SK-N-SH (cell line): ENCODE measurements at regions not wholly inside any gene's neighbourhood (a gene's known extent, or its start where the extent isn't known, plus 50 kb on each side); places are given as distances from the start of the nearest gene placed in this dataset.

Experiments
- CTCF ChIA-PET: fragments of 300-600, 350-600 bp; formaldehyde crosslinking; extraction: SDS; loops from one replicate; lab custom pipeline; 2021; lab: Yijun Ruan, JAX
- POLR2A ChIA-PET: fragments of 350-600 bp; sonication (Branson Sonifier 250); formaldehyde crosslinking; extraction: SDS; loops from one replicate; lab custom pipeline; 2020; ENCODE audit warnings: antibody characterized with exemption, inconsistent platforms; lab: Yijun Ruan, JAX
- DNase-seq: peaks from one replicate; pipeline ENCODE4 v3.0.0; 2012
- H2AFZ ChIP-seq: fragments of 200-600 bp; sonication (generic); 2 replicates; pipeline ENCODE4 v1.8.1; 2016; ENCODE audit warnings: antibody characterized with exemption, mild to moderate bottlenecking, low read depth
- H3F3A ChIP-seq: fragments of 200-600 bp; sonication (generic); replicated peaks from 2 replicates; pipeline ENCODE3; 2016; ENCODE audit warnings: antibody characterized with exemption, mild to moderate bottlenecking; ENCODE audit not compliant: insufficient read depth
- H3K27ac ChIP-seq, 2 experiments: fragments of 200-500 bp in 1 of 2; fragments of 200-600 bp in 1 of 2; sonication (Bioruptor generic) in 1 of 2; sonication (generic), shearing (Covaris generic) in 1 of 2; 2 replicates each; pipeline versions ENCODE4 v1.5.1 to v1.6.1; 2014 to 2016; ENCODE audit warnings: low read depth in 2 of 2, inconsistent platforms in 1 of 2, low read length in 1 of 2, mild to moderate bottlenecking in 1 of 2, mixed read lengths in 1 of 2
- H3K27me3 ChIP-seq: fragments of 200-600 bp; sonication (generic), shearing (Covaris generic); 2 replicates; pipeline ENCODE4 v1.6.1; 2016; ENCODE audit warnings: mixed run types; ENCODE audit not compliant: insufficient read depth
- H3K36me3 ChIP-seq, 2 experiments: fragments of 200-500 bp in 1 of 2; fragments of 200-600 bp in 1 of 2; sonication (Bioruptor generic) in 1 of 2; sonication (generic) in 1 of 2; replicated peaks in 1 of 2; 2 replicates each; pipeline versions ENCODE3 to v1.5.1; 2014 to 2016; ENCODE audit warnings: low read length in 1 of 2, mild to moderate bottlenecking in 1 of 2; ENCODE audit not compliant: insufficient read depth in 2 of 2, control insufficient read depth in 1 of 2
- H3K4me1 ChIP-seq, 2 experiments: fragments of 200-500 bp in 1 of 2; fragments of 200-600 bp in 1 of 2; sonication (Bioruptor generic) in 1 of 2; sonication (generic), shearing (Covaris generic) in 1 of 2; 2 replicates each; pipeline versions ENCODE4 v1.5.1 to v1.6.1; 2014 to 2016; ENCODE audit warnings: low read depth in 1 of 2, low read length in 1 of 2, mixed run types in 1 of 2; ENCODE audit not compliant: insufficient read depth in 2 of 2, control insufficient read depth in 1 of 2
- H3K4me2 ChIP-seq: fragments of 200-600 bp; sonication (generic), shearing (Covaris generic); 2 replicates; pipeline ENCODE4 v1.6.1; 2017; ENCODE audit warnings: mixed run types
- H3K4me3 ChIP-seq, 2 experiments: fragments of 200-500 bp in 1 of 2; fragments of 200-600 bp in 1 of 2; sonication (Bioruptor generic) in 1 of 2; sonication (generic), shearing (Covaris generic) in 1 of 2; 2 replicates each; pipeline versions ENCODE4 v1.5.1 to v1.8.1; 2014 to 2016; ENCODE audit warnings: low read depth in 2 of 2, inconsistent platforms in 1 of 2, low read length in 1 of 2, mild to moderate bottlenecking in 1 of 2, mixed read lengths in 1 of 2, moderate library complexity in 1 of 2
- H3K79me2 ChIP-seq: fragments of 200-600 bp; sonication (generic); 2 replicates; pipeline ENCODE4 v1.8.1; 2017; ENCODE audit warnings: mild to moderate bottlenecking; ENCODE audit not compliant: insufficient read depth
- H3K9ac ChIP-seq: fragments of 200-600 bp; sonication (generic); 2 replicates; pipeline ENCODE4 v1.6.1; 2017; ENCODE audit warnings: mixed run types
- H3K9me2 ChIP-seq: fragments of 200-600 bp; sonication (generic); 2 replicates; pipeline ENCODE4 v1.6.1; 2017; ENCODE audit warnings: mixed run types
- H3K9me3 ChIP-seq: fragments of 200-600 bp; sonication (generic); 2 replicates; pipeline ENCODE4 v1.6.1; 2017; ENCODE audit warnings: mixed run types, mild to moderate bottlenecking, moderate library complexity
- H4K20me1 ChIP-seq: fragments of 200-600 bp; sonication (generic); 2 replicates; pipeline ENCODE4 v1.6.1; 2017; ENCODE audit warnings: mild to moderate bottlenecking, mixed run types; ENCODE audit not compliant: insufficient read depth
- EP300 ChIP-seq, 2 experiments: IDR thresholded peaks; 2 replicates each; pipeline versions ENCODE4 v1.4.0 to v1.6.1; 2012; ENCODE audit warnings: borderline replicate concordance in 1 of 2, low read depth in 1 of 2, low read length in 1 of 2
- EZH2phosphoT487 ChIP-seq: fragments of 200-600 bp; sonication (generic); IDR thresholded peaks from 2 replicates; pipeline ENCODE4 v1.6.1; 2017; ENCODE audit warnings: low read depth, mixed run types, mild to moderate bottlenecking, antibody characterized with exemption, moderate library complexity, borderline replicate concordance
- FOXJ3 ChIP-seq: sonication (generic); formaldehyde crosslinking; IDR thresholded peaks from 2 replicates; pipeline ENCODE4 v1.5.1; 2020; ENCODE audit warnings: mild to moderate bottlenecking, missing genetic modification reagents
- GATA2 ChIP-seq: sonication (generic); formaldehyde crosslinking; IDR thresholded peaks from 2 replicates; pipeline ENCODE4 v1.5.0; 2020; ENCODE audit warnings: mild to moderate bottlenecking, missing genetic modification reagents
- IRF3 ChIP-seq: fragments of 150-350 bp; IDR thresholded peaks from 2 replicates; pipeline ENCODE4 v1.6.1; 2016; ENCODE audit warnings: mild to moderate bottlenecking, low read depth, low read length
- MEF2A ChIP-seq: IDR thresholded peaks from 2 replicates; pipeline ENCODE4 v1.4.0; 2012; ENCODE audit warnings: low read depth, borderline replicate concordance
- MXI1 ChIP-seq: IDR thresholded peaks from 2 replicates; pipeline ENCODE4 v1.6.1; 2012; ENCODE audit warnings: mild to moderate bottlenecking, low read depth, low read length, improper control_type of control experiment
- NRF1 ChIP-seq: IDR thresholded peaks from 2 replicates; pipeline ENCODE4 v1.6.1; 2012; ENCODE audit warnings: low read depth, mild to moderate bottlenecking, low read length
- POLR2AphosphoS5 ChIP-seq: IDR thresholded peaks from 2 replicates; pipeline ENCODE4 v1.6.1; 2012; ENCODE audit warnings: low read depth, low read length
- RXRA ChIP-seq: IDR thresholded peaks from 2 replicates; pipeline ENCODE4 v1.4.0; 2012; ENCODE audit warnings: low read depth, mild to moderate bottlenecking, borderline replicate concordance
- SIN3A ChIP-seq: IDR thresholded peaks from 2 replicates; pipeline ENCODE4 v1.6.1; 2012; ENCODE audit warnings: low read depth, mild to moderate bottlenecking, low read length, moderate library complexity, borderline replicate concordance
- SMC3 ChIP-seq: IDR thresholded peaks from 2 replicates; pipeline ENCODE4 v1.6.1; 2012; ENCODE audit warnings: low read depth, low read length, improper control_type of control experiment
- TAF1 ChIP-seq: IDR thresholded peaks from 2 replicates; pipeline ENCODE4 v1.6.1; 2012; ENCODE audit warnings: low read depth, mild to moderate bottlenecking, low read length, moderate library complexity, borderline replicate concordance
- TEAD4 ChIP-seq: IDR thresholded peaks from 2 replicates; pipeline ENCODE4 v1.4.0; 2012; ENCODE audit warnings: mild to moderate bottlenecking, borderline replicate concordance; ENCODE audit not compliant: insufficient read depth
- WGBS: methylation state at CpG from one replicate; pipeline ENCODE4 v1.1.6; 2017; ENCODE audit warnings: low lambda C conversion rate; 5-methylcytosine and 5-hydroxymethylcytosine counted together
- TF ChIP-seq, protein P1 (sequence below): IDR thresholded peaks from 2 replicates; pipeline ENCODE4 v1.4.0; 2012; ENCODE audit warnings: low read depth, borderline replicate concordance
- TF ChIP-seq, protein P2 (sequence below): fragments of 150-350 bp; IDR thresholded peaks from 2 replicates; pipeline ENCODE4 v1.6.1; 2017; ENCODE audit warnings: antibody characterized with exemption, low read length, low read depth, borderline replicate concordance
- TF ChIP-seq, protein P3 (sequence below): fragments of 200-600 bp; sonication (generic); IDR thresholded peaks from 2 replicates; pipeline ENCODE4 v1.6.1; 2017; ENCODE audit warnings: antibody characterized with exemption, mild to moderate bottlenecking, moderate library complexity

DNA sequence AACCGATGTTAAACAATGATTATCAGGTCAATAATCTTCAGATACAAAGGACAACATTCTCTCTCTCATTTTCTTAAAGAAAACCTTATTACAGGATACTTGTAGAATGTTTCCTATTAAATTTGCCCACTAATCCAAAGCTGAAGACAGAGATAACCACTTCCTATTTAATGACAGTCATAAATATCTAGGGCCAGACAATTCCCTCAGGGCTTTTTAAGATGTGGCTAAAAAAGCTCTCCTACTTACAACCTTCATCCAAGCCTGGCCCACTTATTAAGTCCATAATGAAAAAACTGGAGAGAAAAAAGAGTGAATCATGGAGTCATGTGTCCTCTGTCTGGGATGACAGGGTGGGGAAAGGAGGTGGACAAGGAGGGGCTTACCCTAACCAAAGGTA is 235.9 kb downstream of the KLF12 start:
- Histone ChIP-seq H3K36me3 (no peaks in the 10 kb centered on the region), H3K9ac (no peak overlapping the region), H3K27ac (no peak overlapping the region; a peak in 1 of 4 replicates), H3K4me3 (no peak overlapping the region), H3K4me1 (peaks cover 6 to 28% of the 10 kb centered on the region in 2 experiments; a peak in 3 of 4 replicates), H3K9me2 (no peaks in the 10 kb centered on the region), H3K27me3 (no peaks in the 10 kb centered on the region), H3F3A (no peaks in the 10 kb centered on the region), H3K9me3 (no peaks in the 10 kb centered on the region), H3K79me2 (no peaks in the 10 kb centered on the region; the same call in 1 of the 2 replicates), H2AFZ (no peak overlapping the region), H3K4me2 (no peak overlapping the region), H4K20me1 (no peaks in the 10 kb centered on the region)
- ChIA-PET CTCF (interaction anchor here (0.5 kb wide), 1 partner anchor 23 kb away, joined by 3 read pairs; no protein-coding TSS in a partner anchor), POLR2A (interaction anchor here (1.1 kb wide), 1 partner anchor 236 kb away, joined by 3 read pairs; the partner anchor contains the start of gene KLF12)
- WGBS, result 30% methylated on average over 1 of the region's 1 CpG
- DNase-seq, result peak; percentile 8
- TF ChIP-seq SMC3 (no peak), EP300 (IDR thresholded peaks at IDR 0.05; ENCODE audit: borderline replicate concordance in 1 of 2, low read depth in 1 of 2, low read length in 1 of 2) (peak in 1 of 2 experiments; percentile 52; a peak in 2 of 4 replicates), GATA2 (CRISPR knock-in tag) (peak; percentile 31; the same call in 1 of the 2 replicates)

GRCh38 chr13:73894995-73895571 is 239.1 kb downstream of the KLF12 start:
- H3F3A ChIP-seq, result peaks cover 6% of the 10 kb centered on the region
- H3K4me3 ChIP-seq, result no peak overlapping the region
- no peak for DNase-seq
- H3K27ac ChIP-seq, result no peak overlapping the region
- TF ChIP-seq FOXJ3 (CRISPR knock-in tag) (no peak), EZH2phosphoT487 (no peak), EP300 (IDR thresholded peaks at IDR 0.05; ENCODE audit: borderline replicate concordance in 1 of 2, low read depth in 1 of 2, low read length in 1 of 2) (no peak), MEF2A (no peak), TAF1 (no peak), MXI1 (no peak), SIN3A (no peak), TEAD4 (no peak), POLR2AphosphoS5 (no peak), NRF1 (no peak), GATA2 (CRISPR knock-in tag) (no peak), IRF3 (no peak), RXRA (no peak)
- TF ChIP-seq, protein P1, sequence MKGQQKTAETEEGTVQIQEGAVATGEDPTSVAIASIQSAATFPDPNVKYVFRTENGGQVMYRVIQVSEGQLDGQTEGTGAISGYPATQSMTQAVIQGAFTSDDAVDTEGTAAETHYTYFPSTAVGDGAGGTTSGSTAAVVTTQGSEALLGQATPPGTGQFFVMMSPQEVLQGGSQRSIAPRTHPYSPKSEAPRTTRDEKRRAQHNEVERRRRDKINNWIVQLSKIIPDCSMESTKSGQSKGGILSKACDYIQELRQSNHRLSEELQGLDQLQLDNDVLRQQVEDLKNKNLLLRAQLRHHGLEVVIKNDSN, result no peak
- TF ChIP-seq, protein P2, sequence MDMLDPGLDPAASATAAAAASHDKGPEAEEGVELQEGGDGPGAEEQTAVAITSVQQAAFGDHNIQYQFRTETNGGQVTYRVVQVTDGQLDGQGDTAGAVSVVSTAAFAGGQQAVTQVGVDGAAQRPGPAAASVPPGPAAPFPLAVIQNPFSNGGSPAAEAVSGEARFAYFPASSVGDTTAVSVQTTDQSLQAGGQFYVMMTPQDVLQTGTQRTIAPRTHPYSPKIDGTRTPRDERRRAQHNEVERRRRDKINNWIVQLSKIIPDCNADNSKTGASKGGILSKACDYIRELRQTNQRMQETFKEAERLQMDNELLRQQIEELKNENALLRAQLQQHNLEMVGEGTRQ, result no peak
- TF ChIP-seq, protein P3, sequence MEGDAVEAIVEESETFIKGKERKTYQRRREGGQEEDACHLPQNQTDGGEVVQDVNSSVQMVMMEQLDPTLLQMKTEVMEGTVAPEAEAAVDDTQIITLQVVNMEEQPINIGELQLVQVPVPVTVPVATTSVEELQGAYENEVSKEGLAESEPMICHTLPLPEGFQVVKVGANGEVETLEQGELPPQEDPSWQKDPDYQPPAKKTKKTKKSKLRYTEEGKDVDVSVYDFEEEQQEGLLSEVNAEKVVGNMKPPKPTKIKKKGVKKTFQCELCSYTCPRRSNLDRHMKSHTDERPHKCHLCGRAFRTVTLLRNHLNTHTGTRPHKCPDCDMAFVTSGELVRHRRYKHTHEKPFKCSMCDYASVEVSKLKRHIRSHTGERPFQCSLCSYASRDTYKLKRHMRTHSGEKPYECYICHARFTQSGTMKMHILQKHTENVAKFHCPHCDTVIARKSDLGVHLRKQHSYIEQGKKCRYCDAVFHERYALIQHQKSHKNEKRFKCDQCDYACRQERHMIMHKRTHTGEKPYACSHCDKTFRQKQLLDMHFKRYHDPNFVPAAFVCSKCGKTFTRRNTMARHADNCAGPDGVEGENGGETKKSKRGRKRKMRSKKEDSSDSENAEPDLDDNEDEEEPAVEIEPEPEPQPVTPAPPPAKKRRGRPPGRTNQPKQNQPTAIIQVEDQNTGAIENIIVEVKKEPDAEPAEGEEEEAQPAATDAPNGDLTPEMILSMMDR, result no peak
- H3K36me3 ChIP-seq, result no peaks in the 10 kb centered on the region
- no peaks in the 10 kb centered on the region for H4K20me1 ChIP-seq
- no peak overlapping the region for H3K4me2 ChIP-seq
- no peak overlapping the region for H2AFZ ChIP-seq
- no peaks in the 10 kb centered on the region for H3K9me2 ChIP-seq
- CTCF ChIA-PET, result no interaction called here
- no peaks in the 10 kb centered on the region; the same call in 1 of the 2 replicates for H3K79me2 ChIP-seq
- H3K9ac ChIP-seq, result no peak overlapping the region
- no peaks in the 10 kb centered on the region for H3K27me3 ChIP-seq
- H3K9me3 ChIP-seq, result no peaks in the 10 kb centered on the region
- peaks cover 0 to 18% of the 10 kb centered on the region in 2 experiments; a peak in 2 of 4 replicates for H3K4me1 ChIP-seq
- POLR2A ChIA-PET, result no interaction called here
- WGBS, result 83% methylated on average over 4 of the region's 4 CpGs
